GM12878 (cell line): ENCODE measurements at regions not wholly inside any gene's neighbourhood (a gene's known extent, or its start where the extent isn't known, plus 50 kb on each side); places are given as distances from the start of the nearest gene placed in this dataset.

ENCODE experiments used
- ATAC-seq: fragments of 200-7000 bp; cut with Tn5 transposase; 3 replicates; pipeline ENCODE4 v1.9.1; 2020; ENCODE audit warnings: mild to moderate bottlenecking, moderate library complexity
- BruUV-seq: library from RNA; stranded (reverse); fragments of 400-500 nt; replicated peaks from 2 replicates; lab custom pipeline; 2021; lab: Mats Ljungman, UMichigan
- CTCF ChIA-PET: fragments of 300-600 bp; sonication (Branson Sonifier 250); formaldehyde crosslinking; extraction: SDS; loops from one replicate; lab custom pipeline; 2021; ENCODE audit warnings: inconsistent platforms; lab: Yijun Ruan, JAX
- POLR2A ChIA-PET: fragments of 350-600 bp; formaldehyde crosslinking; extraction: SDS; loops from one replicate; lab custom pipeline; 2021; ENCODE audit warnings: inconsistent platforms; lab: Charles Lee
- RAD21 ChIA-PET: fragments of 300-600 bp; sonication (Branson Sonifier 250); formaldehyde crosslinking; loops from one replicate; lab custom pipeline; 2023; ENCODE audit warnings: antibody characterized with exemption; ENCODE audit not compliant: unreplicated experiment; lab: Charles Lee
- SMC1A ChIA-PET: fragments of 300-600 bp; sonication (Branson Sonifier 250); formaldehyde crosslinking; loops from one replicate; lab custom pipeline; 2023; ENCODE audit not compliant: unreplicated experiment, uncharacterized antibody; lab: Charles Lee
- DNase-seq: peaks from one replicate; pipeline ENCODE4 v3.0.0-alpha.2; 2011; ENCODE audit warnings: low read depth, low spot score
- FAIRE-seq: peaks from 3 replicates; lab custom pipeline; 2011; peaks lifted over from hg19 to GRCh38; lab: Jason Lieb, UNC
- H2AFZ ChIP-seq: 2 replicates; pipeline ENCODE4 v1.6.0; 2011; ENCODE audit warnings: low read depth, low read length, control low read depth; ENCODE audit not compliant: control insufficient read depth
- H3K27ac ChIP-seq: 2 replicates; pipeline ENCODE4 v1.5.1; 2011; ENCODE audit warnings: control low read depth; ENCODE audit not compliant: control insufficient read depth, insufficient read depth
- H3K27me3 ChIP-seq, 2 experiments: replicated peaks in 1 of 2; 2 replicates each; pipeline versions ENCODE4 v1.6.0 to v1.6.1; 2011; ENCODE audit warnings: low read length in 1 of 2; ENCODE audit not compliant: control insufficient read depth in 2 of 2, insufficient read depth in 2 of 2
- H3K36me3 ChIP-seq, 2 experiments: 2 replicates each; pipeline ENCODE4 v1.5.1; 2011; ENCODE audit warnings: low read length in 1 of 2; ENCODE audit not compliant: control insufficient read depth in 2 of 2, insufficient read depth in 2 of 2
- H3K4me1 ChIP-seq: 2 replicates; pipeline ENCODE4 v1.6.1; 2011; ENCODE audit warnings: mild to moderate bottlenecking, low read length, moderate library complexity, mixed read lengths; ENCODE audit not compliant: control insufficient read depth, insufficient read depth
- H3K4me2 ChIP-seq: 2 replicates; pipeline ENCODE4 v1.6.0; 2011; ENCODE audit warnings: control low read depth; ENCODE audit not compliant: control insufficient read depth, insufficient read depth
- H3K4me3 ChIP-seq: fragments of 200-600 bp; sonication (generic); 2 replicates; pipeline ENCODE4 v1.5.1; 2016
- H3K79me2 ChIP-seq: 2 replicates; pipeline ENCODE4 v1.6.0; 2011; ENCODE audit warnings: low read length; ENCODE audit not compliant: control insufficient read depth, insufficient read depth
- H3K9ac ChIP-seq: 2 replicates; pipeline ENCODE4 v1.8.0; 2011; ENCODE audit warnings: low read length, control low read depth, mixed read lengths; ENCODE audit not compliant: control insufficient read depth, insufficient read depth
- H3K9me3 ChIP-seq: replicated peaks from 3 replicates; pipeline ENCODE4 v1.5.1; 2011; ENCODE audit warnings: mild to moderate bottlenecking, low read length; ENCODE audit not compliant: control insufficient read depth, insufficient read depth
- H4K20me1 ChIP-seq: 2 replicates; pipeline ENCODE4 v1.6.0; 2011; ENCODE audit not compliant: control insufficient read depth, insufficient read depth
- BHLHE40 ChIP-seq, 2 experiments: fragments of 450-650 bp in 1 of 2; IDR thresholded peaks; 2 replicates each; pipeline ENCODE4 v1.6.1; 2011 to 2017; ENCODE audit warnings: low read depth in 2 of 2, borderline replicate concordance in 1 of 2, improper control_type of control experiment in 1 of 2, low read length in 1 of 2, mild to moderate bottlenecking in 1 of 2
- GABPA ChIP-seq: IDR thresholded peaks from 2 replicates; pipeline ENCODE4 v1.6.1; 2014; ENCODE audit warnings: antibody characterized with exemption, low read depth, mild to moderate bottlenecking, inconsistent platforms
- LARP7 ChIP-seq: fragments of 450-650 bp; IDR thresholded peaks from 2 replicates; pipeline ENCODE4 v1.6.1; 2017; ENCODE audit warnings: mild to moderate bottlenecking
- WGBS: methylation state at CpG from one replicate; pipeline ENCODE4 v1.1.6; 2016; ENCODE audit warnings: low lambda C conversion rate; ENCODE audit not compliant: insufficient replicate concordance, insufficient coverage; ENCODE audit errors: missing lambda C conversion rate; 5-methylcytosine and 5-hydroxymethylcytosine counted together
- in situ Hi-C: fragments of 300-500 bp; cut with MboI; formaldehyde crosslinking; loops from 9 replicates; pipeline ENCODE4 v1.14.3; 2018; ENCODE audit warnings: mixed read lengths
- intact Hi-C: fragments of 100-400 bp; cut with micrococcal nuclease; formaldehyde crosslinking; loops from one replicate; pipeline ENCODE4 v1.14.2; 2022; ENCODE audit not compliant: unreplicated experiment
- TF ChIP-seq, protein P1 (sequence below): fragments of 450-650 bp; IDR thresholded peaks from 2 replicates; pipeline ENCODE4 v1.6.1; 2017; ENCODE audit warnings: mild to moderate bottlenecking
- TF ChIP-seq, protein P2 (sequence below): fragments of 450-650 bp; IDR thresholded peaks from 2 replicates; pipeline ENCODE4 v1.6.1; 2017; ENCODE audit warnings: borderline replicate concordance

- no peak overlapping the region for H3K9ac ChIP-seq
- H2AFZ ChIP-seq, result no peak overlapping the region
- no peak overlapping the region for H3K27ac ChIP-seq
- no peak for DNase-seq
- no peak overlapping the region for H3K4me2 ChIP-seq
- H3K36me3 ChIP-seq, result no peaks in the 10 kb centered on the region
- FAIRE-seq, result no peak
- 73% methylated on average over 32 of the region's 32 CpGs for WGBS
- CTCF ChIA-PET, result no interaction called here
- H3K79me2 ChIP-seq, result no peaks in the 10 kb centered on the region
- TF ChIP-seq, protein P1, sequence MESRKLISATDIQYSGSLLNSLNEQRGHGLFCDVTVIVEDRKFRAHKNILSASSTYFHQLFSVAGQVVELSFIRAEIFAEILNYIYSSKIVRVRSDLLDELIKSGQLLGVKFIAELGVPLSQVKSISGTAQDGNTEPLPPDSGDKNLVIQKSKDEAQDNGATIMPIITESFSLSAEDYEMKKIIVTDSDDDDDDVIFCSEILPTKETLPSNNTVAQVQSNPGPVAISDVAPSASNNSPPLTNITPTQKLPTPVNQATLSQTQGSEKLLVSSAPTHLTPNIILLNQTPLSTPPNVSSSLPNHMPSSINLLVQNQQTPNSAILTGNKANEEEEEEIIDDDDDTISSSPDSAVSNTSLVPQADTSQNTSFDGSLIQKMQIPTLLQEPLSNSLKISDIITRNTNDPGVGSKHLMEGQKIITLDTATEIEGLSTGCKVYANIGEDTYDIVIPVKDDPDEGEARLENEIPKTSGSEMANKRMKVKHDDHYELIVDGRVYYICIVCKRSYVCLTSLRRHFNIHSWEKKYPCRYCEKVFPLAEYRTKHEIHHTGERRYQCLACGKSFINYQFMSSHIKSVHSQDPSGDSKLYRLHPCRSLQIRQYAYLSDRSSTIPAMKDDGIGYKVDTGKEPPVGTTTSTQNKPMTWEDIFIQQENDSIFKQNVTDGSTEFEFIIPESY, result no peak
- TF ChIP-seq LARP7 (no peak), GABPA (no peak), BHLHE40 (IDR thresholded peaks at IDR 0.05; ENCODE audit: borderline replicate concordance in 1 of 2, low read depth in 2 of 2, low read length in 1 of 2) (no peak)
- TF ChIP-seq, protein P2, sequence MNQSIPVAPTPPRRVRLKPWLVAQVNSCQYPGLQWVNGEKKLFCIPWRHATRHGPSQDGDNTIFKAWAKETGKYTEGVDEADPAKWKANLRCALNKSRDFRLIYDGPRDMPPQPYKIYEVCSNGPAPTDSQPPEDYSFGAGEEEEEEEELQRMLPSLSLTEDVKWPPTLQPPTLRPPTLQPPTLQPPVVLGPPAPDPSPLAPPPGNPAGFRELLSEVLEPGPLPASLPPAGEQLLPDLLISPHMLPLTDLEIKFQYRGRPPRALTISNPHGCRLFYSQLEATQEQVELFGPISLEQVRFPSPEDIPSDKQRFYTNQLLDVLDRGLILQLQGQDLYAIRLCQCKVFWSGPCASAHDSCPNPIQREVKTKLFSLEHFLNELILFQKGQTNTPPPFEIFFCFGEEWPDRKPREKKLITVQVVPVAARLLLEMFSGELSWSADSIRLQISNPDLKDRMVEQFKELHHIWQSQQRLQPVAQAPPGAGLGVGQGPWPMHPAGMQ, result no peak
- TF ChIP-seq, all 136 proteins: peak for 0
- ChIA-PET SMC1A (no interaction called here), POLR2A (no interaction called here), RAD21 (no interaction called here)
- no peaks in the 10 kb centered on the region for H4K20me1 ChIP-seq
- no TSS peak for BruUV-seq
- no peaks in the 10 kb centered on the region for H3K4me1 ChIP-seq
- H3K9me3 ChIP-seq, result no peaks in the 10 kb centered on the region
- peaks cover 2 to 4% of the 10 kb centered on the region in 2 experiments; a peak in 3 of 4 replicates for H3K27me3 ChIP-seq
- intact Hi-C loops (no loop called here), in situ Hi-C loops (no loop called here)
- no peak for ATAC-seq
- H3K4me3 ChIP-seq, result no peak overlapping the region
Observed at GRCh38 chr7:155945670-155946325, 133.5 kb upstream of the SHH start.
